HepG2 (cell line): ENCODE measurements at regions not wholly inside any gene's neighbourhood (a gene's known extent, or its start where the extent isn't known, plus 50 kb on each side); places are given as distances from the start of the nearest gene placed in this dataset.
A peak's percentile ranks its signal among the peaks of the same experiment; 100 is the strongest.

Experiments
- ATAC-seq: fragments of 200-7000 bp; cut with Tn5 transposase; 3 replicates; pipeline ENCODE4 v1.9.1; 2020; ENCODE audit warnings: mild to moderate bottlenecking, moderate library complexity
- BruUV-seq: library from RNA; stranded (reverse); fragments of 400-500 nt; replicated peaks from 2 replicates; lab custom pipeline; 2021; lab: Mats Ljungman, UMichigan
- CTCF ChIA-PET: fragments of 300-600 bp; formaldehyde crosslinking; extraction: SDS; loops from one replicate; lab custom pipeline; 2021; ENCODE audit warnings: low total read pairs, inconsistent platforms, low intra/inter-chr PET ratio; lab: Yijun Ruan, JAX
- POLR2A ChIA-PET: fragments of 350-600 bp; sonication (Branson Sonifier 250); formaldehyde crosslinking; loops from one replicate; lab custom pipeline; 2020; ENCODE audit warnings: antibody characterized with exemption, inconsistent platforms; lab: Yijun Ruan, JAX
- DNase-seq: peaks from one replicate; pipeline ENCODE4 v3.0.0-alpha.2; 2015; ENCODE audit warnings: low spot score
- FAIRE-seq: peaks from 3 replicates; lab custom pipeline; 2011; peaks lifted over from hg19 to GRCh38; lab: Jason Lieb, UNC
- H2AFZ ChIP-seq: one replicate; pipeline ENCODE4 v1.6.1; 2011; ENCODE audit warnings: low read length, inconsistent platforms
- H3K27ac ChIP-seq: fragments of 300-600 bp; 3 replicates; pipeline ENCODE4 v1.8.0; 2011; ENCODE audit warnings: mixed run types, mild to moderate bottlenecking, mixed read lengths, low read length, inconsistent platforms; ENCODE audit not compliant: insufficient read depth; ENCODE audit errors: extremely low read length
- H3K27me3 ChIP-seq, 2 experiments: fragments of 200-600 bp in 1 of 2; 2 replicates in 1 of 2; 3 replicates in 1 of 2; pipeline versions ENCODE4 v1.6.0 to v1.8.0; 2011; ENCODE audit warnings: low read length in 2 of 2, mild to moderate bottlenecking in 2 of 2, moderate library complexity in 2 of 2, inconsistent platforms in 1 of 2; ENCODE audit not compliant: insufficient read depth in 2 of 2, control insufficient read depth in 1 of 2
- H3K36me3 ChIP-seq, 2 experiments: fragments of 200-600 bp in 1 of 2; replicated peaks in 1 of 2; 2 replicates in 1 of 2; 3 replicates in 1 of 2; pipeline versions ENCODE4 v1.5.1 to v1.8.0; 2011; ENCODE audit warnings: low read length in 2 of 2, inconsistent platforms in 1 of 2; ENCODE audit not compliant: insufficient read depth in 2 of 2, control insufficient read depth in 1 of 2
- H3K4me1 ChIP-seq: 2 replicates; pipeline ENCODE4 v1.5.1; 2012; ENCODE audit warnings: low read length, inconsistent platforms; ENCODE audit not compliant: insufficient read depth
- H3K4me2 ChIP-seq: 2 replicates; pipeline ENCODE4 v1.6.0; 2011; ENCODE audit warnings: low read depth, low read length, inconsistent platforms
- H3K4me3 ChIP-seq, 3 experiments: fragments of 200-600 bp in 1 of 3; sonication (generic), shearing (Covaris generic) in 1 of 3; replicated peaks in 1 of 3; 2 replicates each; pipeline ENCODE4 v1.5.1; 2011 to 2016; ENCODE audit warnings: low read length in 3 of 3, inconsistent platforms in 2 of 3, low read depth in 2 of 3, mild to moderate bottlenecking in 2 of 3, control low read depth in 1 of 3, mixed read lengths in 1 of 3; ENCODE audit not compliant: insufficient read depth in 1 of 3
- H3K79me2 ChIP-seq: one replicate; pipeline ENCODE4 v1.6.1; 2011; ENCODE audit warnings: low read length, inconsistent platforms; ENCODE audit not compliant: insufficient read depth
- H3K9ac ChIP-seq: 2 replicates; pipeline ENCODE4 v1.6.0; 2011; ENCODE audit warnings: mild to moderate bottlenecking, low read depth, low read length, inconsistent platforms; ENCODE audit not compliant: insufficient read depth
- H3K9me3 ChIP-seq: 2 replicates; pipeline ENCODE4 v1.5.1; 2012; ENCODE audit warnings: mild to moderate bottlenecking, low read length
- H4K20me1 ChIP-seq: 2 replicates; pipeline ENCODE4 v1.6.0; 2011; ENCODE audit warnings: inconsistent platforms, mild to moderate bottlenecking, low read length, moderate library complexity; ENCODE audit not compliant: insufficient read depth
- FOSL1 ChIP-seq: sonication (generic); formaldehyde crosslinking; IDR thresholded peaks from 2 replicates; pipeline ENCODE4 v1.9.0; 2021; ENCODE audit warnings: missing genetic modification reagents, borderline replicate concordance
- HNRNPK ChIP-seq: fragments of 200-400 bp; formaldehyde crosslinking; IDR thresholded peaks from 2 replicates; pipeline ENCODE4 v1.6.1; 2018; ENCODE audit warnings: low read length, low read depth, moderate library complexity, mild to moderate bottlenecking; ENCODE audit not compliant: poor library complexity, severe bottlenecking
- KLF13 ChIP-seq: sonication (generic); formaldehyde crosslinking; IDR thresholded peaks from 2 replicates; pipeline ENCODE4 v1.4.0; 2020; ENCODE audit warnings: mild to moderate bottlenecking, missing genetic modification reagents
- MAFF ChIP-seq: IDR thresholded peaks from 2 replicates; pipeline ENCODE4 v1.6.1; 2011; ENCODE audit warnings: low read depth, low read length, improper control_type of control experiment
- MAFK ChIP-seq, 2 experiments: IDR thresholded peaks in 1 of 2; conservative IDR thresholded peaks in 1 of 2; 2 replicates each; pipeline ENCODE4 v1.6.1; 2011; ENCODE audit warnings: improper control_type of control experiment in 2 of 2, low read length in 2 of 2
- PCBP2 ChIP-seq: fragments of 200-400 bp; formaldehyde crosslinking; optimal IDR thresholded peaks from 2 replicates; pipeline ENCODE3; 2018; ENCODE audit warnings: low read length, low read depth; ENCODE audit not compliant: poor library complexity, severe bottlenecking
- RAD51 ChIP-seq: fragments of 450-650 bp; IDR thresholded peaks from 2 replicates; pipeline ENCODE4 v1.6.1; 2016; ENCODE audit warnings: borderline replicate concordance
- SOX6 ChIP-seq, 2 experiments: fragments of 450-650 bp in 1 of 2; sonication (generic) in 1 of 2; formaldehyde crosslinking in 1 of 2; IDR thresholded peaks; 2 replicates each; pipeline versions ENCODE4 v1.4.0 to v1.6.1; 2017 to 2020; ENCODE audit warnings: antibody characterized with exemption in 1 of 2, mild to moderate bottlenecking in 1 of 2, missing genetic modification reagents in 1 of 2
- ZNF17 ChIP-seq: sonication (generic); formaldehyde crosslinking; IDR thresholded peaks from 2 replicates; pipeline ENCODE4 v1.5.0; 2020; ENCODE audit warnings: mild to moderate bottlenecking, missing genetic modification reagents
- ZNF530 ChIP-seq: sonication (generic); formaldehyde crosslinking; IDR thresholded peaks from 2 replicates; pipeline ENCODE4 v1.5.0; 2020; ENCODE audit warnings: low read depth, mild to moderate bottlenecking, missing genetic modification reagents
- WGBS: methylation state at CpG from one replicate; pipeline ENCODE4 v1.1.6; 2017; ENCODE audit warnings: low lambda C conversion rate; 5-methylcytosine and 5-hydroxymethylcytosine counted together
- in situ Hi-C: cut with HindIII; loops from 2 replicates; pipeline ENCODE4 v1.10.0; 2017; ENCODE audit warnings: low pct_unique_long_range_greater_than_20kb; ENCODE audit not compliant: extremely low pct_ligation_motif_present
- intact Hi-C: fragments of 100-400 bp; cut with micrococcal nuclease; formaldehyde crosslinking; loops from one replicate; pipeline ENCODE4 v1.10.0; 2022; ENCODE audit not compliant: unreplicated experiment

GRCh38 chr3:66863205-66864111 is 134.6 kb upstream of the KBTBD8 start:
- DNase-seq = no peak
- no TSS peak for BruUV-seq
- in situ Hi-C loops (no loop called here), intact Hi-C loops (no loop called here)
- H3K9me3 ChIP-seq = no peaks in the 10 kb centered on the region
- no peaks in the 10 kb centered on the region for H4K20me1 ChIP-seq
- H3K79me2 ChIP-seq = no peaks in the 10 kb centered on the region
- ChIA-PET CTCF (no interaction called here), POLR2A (no interaction called here)
- TF ChIP-seq ZNF17 (CRISPR knock-in tag) (no peak), MAFK (conservative IDR thresholded peaks at IDR 0.05 in 1 of 2, IDR thresholded peaks at IDR 0.05 in 1 of 2; ENCODE audit: low read length in 2 of 2) (peak; percentile 66 to 79), MAFF (peak; percentile 74)
- H3K4me2 ChIP-seq = no peak overlapping the region
- no peaks in the 10 kb centered on the region for H3K4me1 ChIP-seq
- no peak for ATAC-seq
- no peak overlapping the region for H2AFZ ChIP-seq
- no peak for FAIRE-seq
- H3K36me3 ChIP-seq = no peaks in the 10 kb centered on the region
- no peak overlapping the region for H3K4me3 ChIP-seq
- no peak overlapping the region for H3K27ac ChIP-seq
- peaks cover 0 to 4% of the 10 kb centered on the region in 2 experiments; a peak in 1 of 5 replicates for H3K27me3 ChIP-seq
- WGBS = 18% methylated on average over 10 of the region's 10 CpGs
- no peak overlapping the region for H3K9ac ChIP-seq

DNA sequence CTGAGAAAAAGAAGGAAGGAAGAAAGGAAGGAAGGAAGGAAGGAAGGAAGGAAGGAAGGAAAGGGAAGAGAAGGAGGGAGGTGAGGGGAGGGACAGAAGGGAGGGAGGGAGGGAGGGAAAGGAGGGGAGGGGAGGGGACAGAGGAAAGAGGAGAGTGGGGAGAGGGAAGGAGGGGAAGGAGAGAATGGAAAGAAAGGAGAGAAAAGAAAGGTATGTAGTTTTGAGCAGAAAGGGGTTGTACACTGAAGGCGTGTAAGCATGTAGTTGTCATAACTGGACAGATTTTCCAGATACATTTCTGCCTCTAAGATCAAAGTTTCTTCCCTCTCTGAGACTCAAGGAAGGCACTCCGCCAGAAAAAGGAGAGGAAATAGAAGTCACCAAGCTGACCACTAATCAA is 113.4 kb upstream of the KBTBD8 start:
- ChIA-PET POLR2A (no interaction called here), CTCF (no interaction called here)
- TF ChIP-seq SOX6 (IDR thresholded peaks at IDR 0.05) (no peak), SOX6 (CRISPR knock-in tag; IDR thresholded peaks at IDR 0.05) (no peak), FOSL1 (CRISPR knock-in tag) (no peak), KLF13 (CRISPR knock-in tag) (no peak), HNRNPK (peak; percentile 75), PCBP2 (peak; percentile 79), ZNF530 (CRISPR knock-in tag) (no peak), RAD51 (no peak)
- Histone ChIP-seq H3K4me2 (no peak overlapping the region), H3K4me3 (no peak overlapping the region), H4K20me1 (no peaks in the 10 kb centered on the region), H3K36me3 (no peaks in the 10 kb centered on the region), H3K4me1 (no peaks in the 10 kb centered on the region), H3K79me2 (no peaks in the 10 kb centered on the region), H2AFZ (no peak overlapping the region), H3K9me3 (no peaks in the 10 kb centered on the region), H3K9ac (no peak overlapping the region), H3K27me3 (0 out of 5 replicates have a peak, but pooled peaks cover 0 to 4% of the 10 kb centered on the region in 2 experiments), H3K27ac (no peak overlapping the region)
- FAIRE-seq = no peak
- intact Hi-C loops (no loop called here), in situ Hi-C loops (no loop called here)
- 44% methylated on average over 2 of the region's 2 CpGs for whole genome bisulfite sequencing
- no peak for DNase-seq
- ATAC-seq = no peak
- BruUV-seq = no TSS peak
